Renal cortex interstitium (tissue), 11 donors: ENCODE measurements at regions not wholly inside any gene's neighbourhood (a gene's known extent, or its start where the extent isn't known, plus 50 kb on each side); places are given as distances from the start of the nearest gene placed in this dataset.
"Not testable (repeated sequence)": the region's sequence is repeated elsewhere in the genome, so short reads cannot be mapped to it uniquely, and the experiment has no call there.

Experiments used
- DNase-seq, 11 donors: peaks; one replicate each; pipeline ENCODE4 v3.0.0-alpha.2; 2013; ENCODE audit warnings: low read depth in 9 of 11, low spot score in 4 of 11; ENCODE audit errors: extremely low read depth in 1 of 11

DNA sequence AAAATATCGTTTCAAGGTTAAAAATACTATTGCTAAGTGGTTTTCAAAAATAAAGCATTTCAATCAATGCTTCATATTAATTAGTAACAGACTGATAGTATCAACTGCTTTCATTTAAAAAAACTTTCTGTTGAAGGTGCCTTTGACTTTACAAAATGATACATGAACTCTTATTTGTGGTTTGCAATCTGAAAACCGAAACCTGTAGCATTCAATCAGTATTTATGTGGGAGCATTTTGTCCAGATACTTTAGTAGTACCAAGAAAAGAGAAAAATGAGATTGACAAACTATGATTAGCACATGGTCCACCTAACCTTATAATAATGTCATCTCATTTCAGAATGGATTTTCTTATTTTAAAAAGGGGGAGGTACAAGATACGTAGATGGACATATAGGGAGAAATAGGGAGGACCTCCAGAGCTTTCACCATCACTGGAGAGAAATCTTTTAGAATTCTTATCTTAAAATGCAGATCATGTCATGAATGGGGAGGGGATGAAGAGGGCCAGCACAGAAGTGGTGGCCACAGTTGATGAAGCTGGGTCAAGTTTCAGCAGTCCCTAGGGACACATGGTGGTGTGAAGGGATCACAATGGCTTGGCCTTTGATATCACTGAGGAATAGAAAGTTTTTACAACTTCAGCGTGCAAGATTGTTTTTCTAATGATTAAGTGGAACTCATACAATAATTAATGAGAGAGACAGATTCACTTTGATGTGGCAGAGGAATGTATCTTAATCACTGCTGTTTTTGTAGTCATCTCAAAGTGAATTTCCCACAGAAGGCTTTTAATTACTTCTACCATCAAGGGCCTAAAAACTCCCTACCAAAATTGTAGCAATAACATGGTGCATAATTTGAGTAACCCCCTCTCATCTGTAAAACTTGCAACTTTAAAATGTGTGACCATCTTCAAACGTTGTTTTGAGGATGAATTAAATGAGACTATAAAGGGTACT is 322.3 kb upstream of the EDIL3 start:
- DNase-seq: no peak

DNA sequence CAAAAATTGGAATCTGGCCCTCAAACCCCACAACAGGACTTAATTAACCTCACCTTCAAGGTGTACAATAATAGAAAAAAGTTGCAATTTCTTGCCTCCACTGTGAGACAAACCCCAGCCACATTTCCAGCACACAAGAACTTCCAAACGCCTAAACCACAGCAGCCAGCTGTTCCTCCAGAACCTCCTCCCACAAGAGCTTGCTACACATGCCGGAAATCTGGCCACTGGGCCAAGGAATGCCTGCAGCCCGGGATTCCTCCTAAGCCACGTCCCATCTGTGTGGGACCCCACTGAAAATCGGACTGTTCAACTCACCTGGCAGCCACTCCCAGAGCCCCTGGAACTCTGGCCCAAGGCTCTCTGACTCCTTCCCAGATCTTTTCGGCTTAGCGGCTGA is 315.9 kb upstream of the EDIL3 start:
- DNase-seq: not testable (repeated sequence)

DNA sequence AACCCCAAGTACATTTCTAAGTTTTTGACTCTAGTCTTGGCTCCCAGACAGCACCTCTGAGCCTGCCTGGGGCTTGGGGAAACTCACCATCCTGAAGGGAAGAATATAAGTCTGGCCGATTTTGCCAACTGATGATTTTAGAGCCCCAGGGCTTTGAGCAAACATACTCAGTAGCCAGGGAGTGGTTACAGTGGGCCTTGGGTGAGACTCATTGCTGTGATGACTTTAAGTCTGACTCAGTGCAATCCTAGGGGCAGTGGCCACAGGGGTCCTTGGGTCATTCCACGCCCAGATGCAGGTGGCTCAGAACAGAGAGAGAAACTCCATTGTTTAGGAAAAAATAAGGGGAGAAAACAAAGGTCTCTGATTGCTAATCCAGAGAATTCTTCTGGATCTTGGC is 312.0 kb upstream of the EDIL3 start:
- DNase-seq: no peak

DNA sequence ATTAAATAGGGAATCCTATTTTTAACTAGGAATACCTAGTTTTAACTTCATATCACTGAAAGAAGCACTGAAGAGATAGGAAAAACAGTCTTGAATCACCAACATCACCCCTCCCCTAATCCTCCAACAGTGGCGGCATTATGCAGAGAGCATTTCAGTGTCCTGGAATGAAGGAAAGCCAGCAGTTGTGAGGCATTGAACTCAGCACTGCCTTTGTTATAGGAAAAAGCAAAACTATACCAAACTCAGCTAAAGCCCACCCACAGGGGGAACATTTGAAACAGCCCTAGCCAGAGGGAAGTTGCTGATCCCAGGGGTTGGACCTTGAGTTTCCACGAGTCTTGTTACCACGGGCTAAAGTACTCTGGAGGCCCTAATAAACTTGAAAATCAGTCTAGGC is 310.6 kb upstream of the EDIL3 start:
- no peak for DNase-seq

DNA sequence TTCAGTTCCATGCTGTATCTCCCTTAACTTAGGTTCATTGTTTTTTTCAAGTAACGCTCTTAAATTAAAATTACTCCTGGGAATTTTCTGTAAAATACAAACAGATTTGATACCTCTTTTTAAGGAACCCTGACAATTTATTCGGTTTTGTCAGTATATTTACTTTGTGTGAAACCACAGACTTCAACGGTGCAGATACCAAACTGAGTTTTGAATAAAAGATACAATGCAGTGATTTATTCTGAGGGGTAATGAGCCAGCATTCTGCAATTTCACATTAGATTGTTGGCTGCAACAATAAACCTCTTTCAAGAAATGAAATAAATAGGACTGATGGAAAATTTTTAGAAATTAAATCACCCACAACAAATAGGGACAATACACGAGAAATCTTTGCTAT is 308.6 kb upstream of the EDIL3 start:
- DNase-seq: no peak

DNA sequence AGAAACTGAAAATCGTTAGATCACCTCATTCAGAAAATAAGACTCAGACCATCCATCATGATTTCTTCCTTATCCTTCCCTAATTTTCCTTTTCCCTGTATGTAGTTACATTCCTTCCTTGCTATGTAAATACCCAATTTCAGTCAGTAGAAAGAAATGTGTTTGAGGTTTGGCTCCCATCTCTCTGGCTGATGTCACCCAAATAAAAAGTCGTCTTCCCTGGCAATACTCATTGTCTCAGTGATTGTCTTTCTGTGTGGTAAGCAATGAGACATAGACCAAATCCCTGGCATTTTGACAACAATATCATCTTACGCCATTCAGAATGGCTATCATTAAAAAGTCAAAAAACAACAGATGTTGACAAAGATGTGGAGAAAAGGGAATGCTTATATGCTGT is 303.9 kb upstream of the EDIL3 start:
- no peak for DNase-seq

DNA sequence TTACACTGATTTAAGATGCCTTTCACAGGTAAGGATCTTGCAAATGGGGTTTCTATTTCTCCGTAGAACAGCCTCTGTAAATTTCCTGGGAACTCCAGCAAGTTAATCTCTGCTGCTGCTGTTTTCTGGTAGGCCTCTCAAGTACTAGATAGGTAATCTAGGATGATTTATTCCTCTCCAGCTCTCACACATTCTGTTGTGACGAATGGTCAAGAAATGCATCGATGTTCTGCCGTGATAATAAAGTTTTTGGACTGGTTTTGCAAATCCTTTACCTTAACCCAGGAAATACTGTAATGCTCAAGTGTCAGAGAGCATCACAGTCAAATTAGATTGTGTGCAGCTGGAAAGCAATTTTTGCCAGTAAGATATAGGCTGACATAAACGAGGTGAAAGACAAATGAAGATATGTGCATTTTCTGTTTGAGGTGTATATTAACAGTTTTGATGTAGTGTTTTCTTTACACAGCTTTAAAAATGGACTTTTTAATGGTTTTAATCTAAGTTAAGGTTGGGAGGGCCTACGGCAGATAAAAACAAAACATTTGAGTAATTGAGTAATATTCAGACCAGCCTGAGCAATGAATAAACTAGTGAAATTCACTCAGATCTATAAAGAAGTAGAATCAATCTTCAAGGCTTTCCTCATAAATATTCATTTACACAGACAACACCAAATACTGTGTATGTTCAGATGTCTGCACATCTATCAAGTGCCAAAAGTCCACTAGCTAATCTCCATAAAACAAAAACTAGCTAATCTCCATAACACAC is 300.6 kb upstream of the EDIL3 start:
- no peak for DNase-seq

DNA sequence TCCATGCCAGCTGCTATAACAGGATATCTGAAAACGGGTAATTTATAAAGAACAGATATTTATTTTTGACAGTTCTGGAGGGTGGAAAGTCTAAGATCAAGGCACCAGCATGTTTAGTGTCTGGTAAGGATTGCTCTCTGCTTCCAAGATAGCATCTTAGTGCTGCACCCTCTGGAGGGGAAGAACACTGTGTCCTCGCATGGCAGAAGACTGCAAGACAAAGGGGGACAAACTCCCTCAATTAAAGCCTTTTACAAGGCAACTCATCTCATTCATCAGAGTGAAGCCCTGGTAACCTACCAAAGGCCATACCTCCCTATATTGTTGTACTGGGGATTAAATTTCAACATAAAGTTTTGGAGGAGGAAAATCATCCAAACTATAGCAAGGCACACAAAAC is 298.9 kb upstream of the EDIL3 start:
- no peak for DNase-seq

DNA sequence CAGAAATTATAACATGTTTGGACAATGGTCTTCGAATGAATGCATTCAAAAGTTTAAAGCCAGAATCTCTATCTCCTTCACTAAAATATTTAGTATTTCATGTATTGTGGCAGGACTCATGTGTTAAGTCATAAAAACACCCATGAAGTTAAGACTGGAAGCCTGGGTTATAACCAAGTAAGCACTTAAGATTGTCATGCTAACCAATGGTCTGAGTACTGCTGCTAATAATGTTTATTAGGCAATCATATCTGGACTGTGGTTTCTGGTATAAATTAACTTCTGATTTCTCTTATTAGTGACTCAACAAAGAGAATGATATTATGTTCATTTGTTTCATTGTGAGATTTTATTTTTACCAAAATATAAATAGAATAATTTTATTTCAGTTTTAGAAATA is 297.9 kb upstream of the EDIL3 start:
- no peak for DNase-seq

DNA sequence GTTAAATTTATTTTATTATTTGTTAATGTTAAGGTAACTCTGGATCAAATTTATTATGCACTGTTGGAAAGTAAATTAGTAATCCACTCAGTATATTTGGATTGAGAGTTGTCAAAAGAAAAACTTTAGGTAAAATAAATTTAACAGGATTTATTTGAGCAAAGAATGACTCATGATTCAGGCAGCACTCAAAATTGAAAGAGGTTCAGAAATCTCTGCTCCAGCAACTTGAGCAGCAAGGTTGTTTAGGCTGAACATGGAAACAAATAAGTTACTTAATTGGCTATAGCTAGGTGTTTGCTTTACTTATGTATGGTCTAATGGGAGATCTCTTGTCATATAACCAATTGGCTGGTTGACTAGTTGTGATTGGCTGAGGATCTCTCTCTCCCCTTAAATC is 296.2 kb upstream of the EDIL3 start:
- DNase-seq: no peak

DNA sequence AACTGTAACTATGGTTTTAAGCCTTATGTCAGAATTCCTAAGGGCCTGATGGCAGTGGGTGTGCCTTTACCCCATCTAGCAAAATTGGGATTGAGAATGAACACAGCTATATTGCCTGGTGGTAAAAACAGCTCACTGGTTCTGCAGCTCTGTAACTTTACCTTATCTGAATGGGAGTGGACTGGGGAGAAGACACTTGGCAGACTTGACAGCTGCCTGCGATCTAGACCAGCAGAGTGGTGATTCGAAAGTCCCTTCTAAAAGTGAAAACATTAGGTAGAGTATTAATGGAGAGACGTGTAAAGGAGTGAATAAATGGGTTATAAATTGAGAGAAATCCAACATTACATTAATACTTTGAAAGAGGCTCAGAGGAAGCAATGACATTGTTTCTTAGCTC is 289.1 kb upstream of the EDIL3 start:
- DNase-seq: no peak

DNA sequence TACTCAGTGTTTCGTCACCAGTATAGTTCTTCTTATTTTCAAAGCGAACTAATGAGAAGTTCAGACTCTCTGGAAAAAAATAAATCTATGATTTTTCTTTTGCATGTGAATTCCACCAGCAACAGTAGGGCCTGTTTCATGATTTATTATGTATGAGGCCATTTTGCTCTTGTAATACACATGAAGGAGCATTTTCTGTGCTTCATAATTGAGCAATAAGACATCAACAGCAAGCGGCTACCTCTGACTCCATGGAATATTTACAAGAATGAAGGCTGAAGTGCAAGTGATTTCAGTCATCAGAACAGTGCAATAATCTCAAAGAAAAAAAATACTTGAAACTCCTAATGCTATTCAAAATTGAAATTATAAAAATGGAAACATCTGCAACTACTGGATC is 282.9 kb upstream of the EDIL3 start:
- no peak for DNase-seq

DNA sequence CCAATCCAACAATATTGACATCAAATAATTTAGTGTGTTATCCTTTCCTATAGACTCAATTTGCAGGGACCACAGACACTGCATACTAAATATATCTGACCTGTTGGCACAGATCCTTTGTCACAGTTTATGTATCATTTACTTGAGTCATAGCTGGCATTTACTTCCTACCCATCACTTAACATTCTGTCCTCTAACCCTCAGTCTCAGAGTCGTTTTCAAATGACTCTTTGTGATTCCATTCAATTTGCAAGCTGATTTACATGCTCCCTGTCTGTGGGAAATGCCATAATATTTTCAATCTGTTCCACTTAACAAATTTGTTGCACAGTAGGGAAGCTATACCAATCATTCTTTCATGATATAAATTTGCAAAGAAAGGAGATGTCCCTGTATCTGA is 265.7 kb upstream of the EDIL3 start:
- no peak for DNase-seq

DNA sequence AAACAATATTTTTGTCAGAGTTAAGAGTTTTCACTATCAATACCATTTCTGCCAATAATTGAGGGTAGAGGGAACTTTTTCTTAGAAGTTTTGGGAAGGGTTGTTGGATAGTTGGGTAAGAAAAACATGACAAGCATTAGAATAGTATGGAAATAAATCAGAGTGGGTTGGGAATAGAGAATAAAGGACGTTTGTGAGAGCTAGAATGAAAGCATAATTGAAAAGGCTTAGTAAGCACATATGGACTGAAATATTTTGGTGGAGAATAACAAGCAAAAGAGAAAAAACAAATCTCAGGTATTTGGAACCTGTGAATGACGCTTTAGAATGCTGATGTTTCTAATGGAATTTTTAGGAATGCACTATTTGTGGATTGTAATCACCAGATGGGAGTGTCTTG is 262.9 kb upstream of the EDIL3 start:
- DNase-seq: no peak

DNA sequence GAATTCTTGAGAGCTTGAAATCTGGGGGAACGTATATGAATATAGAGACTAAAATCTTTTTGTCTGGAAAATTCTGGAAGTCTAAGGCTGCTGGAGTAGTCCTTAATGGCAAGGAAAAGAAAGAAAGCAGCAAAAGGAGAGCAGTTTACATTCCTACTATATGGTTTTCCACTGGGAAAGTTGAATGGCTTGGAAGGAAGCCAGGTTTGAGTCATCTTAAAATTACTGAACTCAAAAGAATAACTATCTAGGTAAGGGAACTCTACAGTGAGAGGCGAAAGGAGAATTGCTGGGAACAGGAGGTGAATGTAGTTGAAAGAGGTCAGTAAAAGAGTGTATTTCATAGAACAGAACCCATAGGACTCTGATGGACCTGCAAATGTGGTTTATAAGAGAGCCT is 258.1 kb upstream of the EDIL3 start:
- no peak for DNase-seq

DNA sequence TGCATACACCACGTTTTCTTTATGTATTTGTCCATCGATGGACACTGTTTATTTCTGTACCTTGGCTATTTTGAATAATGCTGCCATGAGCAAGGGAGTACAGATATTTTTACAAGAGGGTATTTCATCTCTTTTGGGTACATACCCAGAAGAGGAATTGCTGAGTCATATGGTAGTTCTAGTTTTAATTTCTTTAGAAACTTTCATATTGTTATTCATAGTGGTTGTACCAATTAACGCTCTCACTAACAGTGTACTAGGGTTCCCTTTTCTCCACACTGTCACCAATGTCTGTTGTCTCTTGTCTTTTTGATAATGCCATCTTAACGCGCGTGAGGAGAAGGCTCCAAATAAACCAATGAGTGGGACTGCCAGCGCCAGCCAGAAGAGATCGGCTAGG is 257.6 kb upstream of the EDIL3 start:
- DNase-seq: no peak

DNA sequence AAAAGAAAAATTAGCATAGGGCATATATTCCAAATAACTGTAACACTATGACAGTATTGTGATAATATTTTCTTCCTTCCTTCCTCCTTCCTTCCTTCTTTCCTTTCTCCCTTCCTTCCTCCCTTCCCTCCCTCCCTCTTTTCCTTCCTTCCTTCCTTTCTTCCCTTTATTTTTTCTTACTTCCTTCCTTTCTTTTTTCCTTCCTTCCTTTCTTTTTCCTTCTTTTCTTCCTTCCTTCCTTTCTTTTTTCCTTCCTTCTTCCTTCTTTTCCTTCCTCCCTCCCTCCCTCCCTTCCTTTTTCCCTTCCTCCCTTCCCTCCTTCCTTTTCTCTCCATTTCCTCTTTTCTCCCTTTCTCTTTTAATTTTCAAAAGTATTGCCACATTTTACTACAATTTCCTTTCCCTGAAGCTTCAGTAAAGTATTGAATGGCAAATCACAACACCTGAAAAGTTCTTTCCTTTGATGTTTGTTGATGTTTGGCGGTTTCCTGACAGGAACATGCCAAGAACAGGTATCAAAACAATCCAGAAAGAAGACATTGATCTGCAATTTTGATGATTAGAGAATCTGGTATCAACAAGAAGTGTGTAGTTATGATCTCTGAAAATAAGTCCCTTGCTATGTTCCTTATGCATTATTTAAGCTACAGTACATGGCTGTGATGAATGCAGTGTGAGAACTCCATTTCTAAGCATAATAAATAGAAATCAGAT is 253.1 kb upstream of the EDIL3 start:
- no peak for DNase-seq

DNA sequence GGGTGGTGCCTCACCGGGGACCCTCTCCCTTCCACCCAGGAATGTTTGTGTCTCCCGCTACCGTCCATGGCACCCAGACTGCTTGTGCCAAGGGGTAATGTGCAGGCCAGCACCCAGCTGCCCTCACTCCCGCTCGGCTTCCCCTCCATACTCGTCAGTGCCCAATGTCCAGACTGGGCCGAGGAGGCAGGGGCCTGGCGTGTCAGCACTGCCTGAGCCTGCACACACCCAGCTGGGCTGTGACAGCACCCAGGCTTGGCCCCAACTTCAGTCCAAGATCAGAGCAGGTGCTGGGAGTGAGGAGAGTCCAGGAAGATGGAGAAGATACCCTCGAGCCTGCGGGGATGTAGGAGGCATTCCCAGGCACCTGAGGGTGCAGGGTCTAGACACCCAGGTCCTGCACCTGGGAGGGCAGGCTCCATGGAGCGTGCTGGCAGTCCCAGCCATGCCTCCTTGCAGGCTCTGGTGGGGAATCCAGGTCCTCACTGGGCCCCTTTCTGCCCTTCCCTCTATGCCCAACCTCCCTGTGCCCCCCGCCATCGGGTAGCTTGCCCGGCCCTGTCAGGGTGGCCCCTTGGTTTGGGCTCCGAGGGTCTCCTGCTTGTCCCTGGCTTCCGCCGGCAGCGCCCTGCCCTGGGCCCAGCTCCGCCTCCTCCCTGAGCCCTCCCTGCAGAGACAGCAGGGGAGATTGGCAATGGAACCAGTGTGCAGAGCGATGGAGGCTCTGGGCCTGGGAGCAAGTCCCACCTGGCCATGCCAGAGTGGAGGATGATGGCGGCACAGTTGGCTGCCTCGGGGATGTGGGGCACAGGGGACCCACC is 250.8 kb upstream of the EDIL3 start:
- no peak for DNase-seq

DNA sequence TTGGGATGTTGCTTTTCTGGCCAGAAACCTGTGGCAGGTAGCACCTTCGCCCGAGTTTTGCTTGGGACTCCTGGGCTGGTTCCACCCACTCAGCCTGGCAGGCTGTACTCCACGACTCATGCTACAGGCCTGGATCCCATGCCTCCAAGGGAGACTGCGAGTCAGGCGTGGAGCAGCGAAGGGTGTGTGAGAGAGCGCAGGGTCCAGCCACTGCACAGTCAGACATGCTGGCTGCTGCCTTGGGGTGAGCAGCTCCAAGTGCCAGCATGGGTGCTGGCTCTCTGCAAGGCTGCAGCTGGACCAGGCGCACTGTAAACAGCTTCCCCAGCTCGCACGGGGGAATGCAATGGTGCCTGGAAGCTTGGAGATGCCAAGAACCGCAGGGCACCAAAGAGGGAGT is 249.6 kb upstream of the EDIL3 start:
- no peak for DNase-seq
